ENCODE measurements at regions not wholly inside any gene's neighbourhood (a gene's known extent, or its start where the extent isn't known, plus 50 kb on each side); places are given as distances from the start of the nearest gene placed in this dataset.

- no peak overlapping the region for H3K4me3 ChIP-seq
- no peaks in the 10 kb centered on the region for H3K4me1 ChIP-seq
- DNase-seq (no peak), ATAC-seq (no peak)
- in situ Hi-C loops (cut with MboI; ENCODE audit: low sequenced_read_pairs in 4 of 4) (no loop called here), intact Hi-C loops (cut with DNase I; ENCODE audit: low total_unique reads) (no loop called here)
- peaks cover 0 to 2% (median 0%) of the 10 kb centered on the region in 3 donors for H3K27me3 ChIP-seq
- H3K9me3 ChIP-seq = no peaks in the 10 kb centered on the region
- H3K27ac ChIP-seq = no peak overlapping the region
- TF ChIP-seq POLR2A (IDR thresholded peaks at IDR 0.05) (no peak), CTCF (IDR thresholded peaks at IDR 0.05 in 4 of 5, conservative IDR thresholded peaks at IDR 0.05 in 1 of 5) (no peak)
- no peaks in the 10 kb centered on the region for H3K36me3 ChIP-seq
These were observed 152.9 kb upstream of the ATXN1 start for GRCh38 chr6:16914184-16914583.

- Histone ChIP-seq H3K4me1 (no peaks in the 10 kb centered on the region), H3K27me3 (no peaks in the 10 kb centered on the region), H3K36me3 (no peaks in the 10 kb centered on the region), H3K27ac (no peak overlapping the region), H3K4me3 (no peak overlapping the region), H3K9me3 (no peaks in the 10 kb centered on the region)
- TF ChIP-seq POLR2A (IDR thresholded peaks at IDR 0.05) (no peak), CTCF (IDR thresholded peaks at IDR 0.05 in 4 of 5, conservative IDR thresholded peaks at IDR 0.05 in 1 of 5) (no peak)
- ATAC-seq = no peak
- DNase-seq = no peak
- in situ Hi-C loops (cut with MboI; ENCODE audit: low sequenced_read_pairs in 4 of 4) = no loop called here
- intact Hi-C loops (cut with DNase I; ENCODE audit: low total_unique reads) = no loop called here
These were observed 151.5 kb upstream of the ATXN1 start for GRCh38 chr6:16912756-16913155.

GRCh38 chr6:16911088-16911487 is 149.8 kb upstream of the ATXN1 start:
- no peak overlapping the region for H3K4me3 ChIP-seq
- no peaks in the 10 kb centered on the region for H3K4me1 ChIP-seq
- no peaks in the 10 kb centered on the region for H3K9me3 ChIP-seq
- intact Hi-C loops (cut with DNase I; ENCODE audit: low total_unique reads) = no loop called here
- no peak overlapping the region for H3K27ac ChIP-seq
- in situ Hi-C loops (cut with MboI; ENCODE audit: low sequenced_read_pairs in 4 of 4) = no loop called here
- no peaks in the 10 kb centered on the region for H3K36me3 ChIP-seq
- H3K27me3 ChIP-seq = no peaks in the 10 kb centered on the region
- TF ChIP-seq POLR2A (IDR thresholded peaks at IDR 0.05) (no peak), CTCF (IDR thresholded peaks at IDR 0.05 in 4 of 5, conservative IDR thresholded peaks at IDR 0.05 in 1 of 5) (no peak)
- DNase-seq (no peak), ATAC-seq (no peak)

- no peaks in the 10 kb centered on the region for H3K4me1 ChIP-seq
- DNase-seq (no peak), ATAC-seq (no peak)
- H3K4me3 ChIP-seq = no peak overlapping the region
- no peaks in the 10 kb centered on the region for H3K9me3 ChIP-seq
- TF ChIP-seq CTCF (IDR thresholded peaks at IDR 0.05 in 4 of 5, conservative IDR thresholded peaks at IDR 0.05 in 1 of 5) = no peak
- TF ChIP-seq POLR2A (IDR thresholded peaks at IDR 0.05) = no peak
- intact Hi-C loops (cut with DNase I; ENCODE audit: low total_unique reads) = no loop called here
- no peak overlapping the region for H3K27ac ChIP-seq
- no peaks in the 10 kb centered on the region for H3K27me3 ChIP-seq
- in situ Hi-C loops (cut with MboI; ENCODE audit: low sequenced_read_pairs in 4 of 4) = no loop called here
- H3K36me3 ChIP-seq = no peaks in the 10 kb centered on the region
These were observed 148.5 kb upstream of the ATXN1 start for GRCh38 chr6:16909658-16910360.

GRCh38 chr6:16907991-16908390 is 146.7 kb upstream of the ATXN1 start:
- no peak for DNase-seq
- no peak for ATAC-seq
- no peak overlapping the region for H3K4me3 ChIP-seq
- H3K36me3 ChIP-seq = no peaks in the 10 kb centered on the region
- H3K9me3 ChIP-seq = no peaks in the 10 kb centered on the region
- H3K27me3 ChIP-seq = no peaks in the 10 kb centered on the region
- intact Hi-C loops (cut with DNase I; ENCODE audit: low total_unique reads) (no loop called here), in situ Hi-C loops (cut with MboI; ENCODE audit: low sequenced_read_pairs in 4 of 4) (no loop called here)
- peaks cover 7 to 8% of the 10 kb centered on the region in 2 donors for H3K4me1 ChIP-seq
- TF ChIP-seq POLR2A (IDR thresholded peaks at IDR 0.05) = no peak
- H3K27ac ChIP-seq = no peak overlapping the region
